Progenitor cell of endocrine pancreas (in vitro differentiated cells): ENCODE measurements at regions not wholly inside any gene's neighbourhood (a gene's known extent, or its start where the extent isn't known, plus 50 kb on each side); places are given as distances from the start of the nearest gene placed in this dataset.

Experiments
- DNase-seq: peaks from one replicate; pipeline ENCODE4 v3.0.0; 2021; ENCODE audit warnings: low spot score; ENCODE audit not compliant: unreplicated experiment
- H3K27ac Mint-ChIP-seq: 2 replicates; pipeline ENCODE4 v1.8.0; 2021; ENCODE audit warnings: mild to moderate bottlenecking, moderate library complexity, mixed read lengths
- H3K27me3 Mint-ChIP-seq: 2 replicates; pipeline ENCODE4 v1.8.0; 2021; ENCODE audit warnings: mixed read lengths
- H3K36me3 Mint-ChIP-seq: 2 replicates; pipeline ENCODE4 v1.8.0; 2022; ENCODE audit warnings: mixed read lengths; ENCODE audit not compliant: insufficient read depth
- H3K4me1 Mint-ChIP-seq: 2 replicates; pipeline ENCODE4 v1.8.0; 2021; ENCODE audit warnings: low read depth, mixed read lengths
- H3K4me3 Mint-ChIP-seq: 2 replicates; pipeline ENCODE4 v1.8.0; 2021; ENCODE audit warnings: low read depth, mild to moderate bottlenecking, moderate library complexity, mixed read lengths
- H3K9me3 Mint-ChIP-seq: 2 replicates; pipeline ENCODE4 v1.8.0; 2021; ENCODE audit warnings: low read depth, mixed read lengths
- TF ChIP-seq, protein P1 (sequence below): fragments of 200-600 bp; sonication (generic); IDR thresholded peaks from one replicate; pipeline ENCODE4 v1.5.0; 2021; ENCODE audit warnings: antibody characterized with exemption, mild to moderate bottlenecking; ENCODE audit not compliant: unreplicated experiment

DNA sequence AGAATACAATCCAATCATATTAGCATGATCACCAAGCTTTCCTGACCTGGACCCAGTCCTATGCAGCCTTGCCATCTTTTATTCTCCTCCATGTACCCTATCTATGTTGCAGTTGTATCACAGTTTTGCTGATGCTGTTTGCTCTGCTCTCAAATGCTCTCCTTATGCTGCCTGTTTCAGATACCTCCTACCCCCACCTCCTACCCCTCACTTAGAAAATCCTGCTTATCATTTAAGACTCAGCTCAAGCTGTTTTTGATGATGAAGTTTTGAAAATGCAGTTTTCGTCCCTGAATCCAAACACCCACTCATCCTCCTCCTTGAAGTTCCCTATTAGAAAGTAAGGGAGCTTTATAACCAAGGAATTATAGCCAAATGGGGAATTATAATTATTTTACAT is 457.4 kb upstream of the ATP2B1 start:
- no peak for DNase-seq
- H3K9me3 Mint-ChIP-seq, result peaks cover 6% of the 10 kb centered on the region
- TF ChIP-seq, protein P1, sequence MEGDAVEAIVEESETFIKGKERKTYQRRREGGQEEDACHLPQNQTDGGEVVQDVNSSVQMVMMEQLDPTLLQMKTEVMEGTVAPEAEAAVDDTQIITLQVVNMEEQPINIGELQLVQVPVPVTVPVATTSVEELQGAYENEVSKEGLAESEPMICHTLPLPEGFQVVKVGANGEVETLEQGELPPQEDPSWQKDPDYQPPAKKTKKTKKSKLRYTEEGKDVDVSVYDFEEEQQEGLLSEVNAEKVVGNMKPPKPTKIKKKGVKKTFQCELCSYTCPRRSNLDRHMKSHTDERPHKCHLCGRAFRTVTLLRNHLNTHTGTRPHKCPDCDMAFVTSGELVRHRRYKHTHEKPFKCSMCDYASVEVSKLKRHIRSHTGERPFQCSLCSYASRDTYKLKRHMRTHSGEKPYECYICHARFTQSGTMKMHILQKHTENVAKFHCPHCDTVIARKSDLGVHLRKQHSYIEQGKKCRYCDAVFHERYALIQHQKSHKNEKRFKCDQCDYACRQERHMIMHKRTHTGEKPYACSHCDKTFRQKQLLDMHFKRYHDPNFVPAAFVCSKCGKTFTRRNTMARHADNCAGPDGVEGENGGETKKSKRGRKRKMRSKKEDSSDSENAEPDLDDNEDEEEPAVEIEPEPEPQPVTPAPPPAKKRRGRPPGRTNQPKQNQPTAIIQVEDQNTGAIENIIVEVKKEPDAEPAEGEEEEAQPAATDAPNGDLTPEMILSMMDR, result no peak
- H3K36me3 Mint-ChIP-seq, result no peaks in the 10 kb centered on the region
- H3K27me3 Mint-ChIP-seq, result no peaks in the 10 kb centered on the region
- no peak overlapping the region for H3K4me3 Mint-ChIP-seq
- H3K27ac Mint-ChIP-seq, result no peak overlapping the region
- no peaks in the 10 kb centered on the region for H3K4me1 Mint-ChIP-seq

DNA sequence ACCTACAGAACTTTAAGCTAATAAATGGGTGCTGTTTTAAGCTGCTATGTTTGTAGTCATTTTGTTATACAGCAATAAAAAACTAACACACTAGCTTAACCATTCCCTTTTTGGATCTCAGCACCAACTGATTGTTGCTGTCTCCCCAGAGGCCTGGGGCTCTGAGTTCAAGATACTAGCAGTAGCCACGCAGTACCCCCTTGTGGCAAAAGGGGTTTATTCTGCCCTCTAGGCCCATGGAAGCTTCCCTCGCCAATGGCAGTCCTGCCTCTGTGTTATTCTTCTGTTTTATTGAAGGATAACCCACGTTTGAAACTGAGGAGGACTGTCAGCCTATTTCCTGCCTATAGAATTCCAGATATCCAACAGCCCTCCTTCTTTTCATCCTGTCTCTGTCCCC is 455.3 kb upstream of the ATP2B1 start:
- no peaks in the 10 kb centered on the region for H3K36me3 Mint-ChIP-seq
- H3K27ac Mint-ChIP-seq, result no peak overlapping the region
- TF ChIP-seq, protein P1, result no peak
- peaks cover 6% of the 10 kb centered on the region for H3K9me3 Mint-ChIP-seq
- no peak overlapping the region for H3K4me3 Mint-ChIP-seq
- no peaks in the 10 kb centered on the region for H3K4me1 Mint-ChIP-seq
- H3K27me3 Mint-ChIP-seq, result no peaks in the 10 kb centered on the region
- DNase-seq, result no peak

DNA sequence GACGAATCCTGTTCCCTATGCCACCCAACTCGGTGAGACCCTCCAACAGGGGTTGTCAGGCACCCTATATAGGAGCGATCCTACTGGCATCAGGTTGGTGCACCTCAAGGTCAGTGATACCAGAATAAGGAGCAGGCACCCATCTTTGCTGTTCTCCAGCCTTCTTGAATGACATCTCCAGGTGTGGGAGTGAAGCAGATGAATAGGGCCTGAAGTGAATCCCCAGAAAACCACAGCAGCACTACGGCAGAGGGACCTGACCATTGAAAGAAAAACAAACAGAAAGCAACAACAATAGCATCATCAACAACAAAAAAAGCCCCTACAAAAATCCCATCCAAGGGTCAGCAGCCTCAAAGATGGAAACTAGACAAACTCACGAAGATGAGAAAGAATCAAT is 445.2 kb upstream of the ATP2B1 start:
- Mint-ChIP-seq H3K27me3 (no peaks in the 10 kb centered on the region), H3K4me1 (peaks cover 3% of the 10 kb centered on the region), H3K36me3 (no peaks in the 10 kb centered on the region), H3K27ac (no peak overlapping the region), H3K9me3 (peaks cover 5% of the 10 kb centered on the region), H3K4me3 (no peak overlapping the region)
- no peak for DNase-seq
- TF ChIP-seq, protein P1, result no peak

DNA sequence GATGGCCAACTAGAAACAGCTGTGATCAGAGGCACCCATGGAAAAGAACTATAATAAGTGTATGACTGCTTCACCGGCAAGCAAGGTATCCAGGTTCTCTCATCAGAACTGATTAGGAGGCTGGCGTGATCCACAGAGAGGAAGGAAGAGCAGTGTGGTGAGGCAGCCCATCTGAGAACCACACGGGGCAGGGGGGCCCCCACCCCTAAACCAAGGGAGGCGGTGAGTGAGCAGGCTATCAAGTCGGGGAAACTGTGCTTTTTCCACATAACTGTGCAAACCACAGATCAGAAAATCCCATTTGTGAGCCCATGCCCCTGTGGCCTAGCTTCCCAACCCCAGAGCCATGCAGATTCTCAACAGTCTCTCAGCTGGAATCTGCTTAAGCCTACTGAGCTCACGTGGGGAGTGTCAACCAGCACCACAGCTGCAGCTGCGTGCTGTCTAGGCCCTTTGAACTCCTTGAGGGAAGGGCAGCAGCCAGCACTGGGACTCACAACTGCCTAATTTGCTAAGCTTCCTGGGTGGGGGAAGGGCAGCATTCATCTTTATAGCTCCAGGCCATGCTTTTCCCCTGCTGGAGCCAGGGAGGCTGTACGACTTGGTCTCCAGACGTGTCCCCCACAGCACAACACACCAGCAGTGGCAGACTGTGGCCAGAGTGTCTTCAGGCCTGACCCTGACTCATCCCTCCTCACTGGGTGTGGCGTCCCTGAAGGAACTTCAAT is 444.4 kb upstream of the ATP2B1 start:
- Mint-ChIP-seq H3K4me1 (peaks cover 3% of the 10 kb centered on the region), H3K9me3 (peaks cover 7% of the 10 kb centered on the region), H3K27ac (no peak overlapping the region), H3K36me3 (no peaks in the 10 kb centered on the region), H3K27me3 (no peaks in the 10 kb centered on the region), H3K4me3 (no peak overlapping the region)
- TF ChIP-seq, protein P1, result no peak
- no peak for DNase-seq

DNA sequence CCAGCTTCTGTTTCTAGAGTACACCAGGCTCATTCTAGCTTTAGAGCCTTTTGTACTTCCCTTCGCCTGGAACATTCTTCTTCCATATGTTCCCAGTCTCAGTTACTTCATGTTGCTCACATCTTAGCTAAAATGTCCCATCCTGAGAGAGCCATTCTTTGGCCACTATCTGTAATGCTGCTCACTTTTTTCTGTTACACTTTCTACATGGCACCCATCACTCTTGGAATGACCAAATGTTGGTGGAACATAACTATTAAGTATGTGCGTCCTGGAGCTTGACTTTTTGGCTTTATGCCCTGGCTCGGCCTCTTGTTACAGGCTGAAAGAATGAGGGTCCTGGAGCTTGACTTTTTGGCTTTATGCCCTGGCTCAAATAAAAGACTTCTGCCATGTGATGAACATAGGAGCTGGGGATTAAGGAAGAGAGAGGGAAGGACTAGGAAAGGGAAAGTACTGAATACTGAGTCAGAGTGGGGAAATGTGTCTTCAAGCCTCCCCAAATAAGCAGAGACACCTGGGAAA is 442.9 kb upstream of the ATP2B1 start:
- TF ChIP-seq, protein P1, result no peak

More for the DNA sequence above, 442.9 kb upstream of the ATP2B1 start:
- H3K4me3 Mint-ChIP-seq, result no peak overlapping the region
- peaks cover 12% of the 10 kb centered on the region for H3K9me3 Mint-ChIP-seq
- H3K27me3 Mint-ChIP-seq, result no peaks in the 10 kb centered on the region
- H3K36me3 Mint-ChIP-seq, result no peaks in the 10 kb centered on the region
- no peak for DNase-seq
- H3K4me1 Mint-ChIP-seq, result peaks cover 3% of the 10 kb centered on the region
- H3K27ac Mint-ChIP-seq, result no peak overlapping the region
